ENCODE measurements at regions not wholly inside any gene's neighbourhood (a gene's known extent, or its start where the extent isn't known, plus 50 kb on each side); places are given as distances from the start of the nearest gene placed in this dataset.
"Not testable (repeated sequence)": the region's sequence is repeated elsewhere in the genome, so short reads cannot be mapped to it uniquely, and the experiment has no call there.

GRCh38 chr10:101280921-101281320, 51.7 kb upstream of the LBX1 start:
- TF ChIP-seq CTCF (optimal IDR thresholded peaks at IDR 0.05 in 1 of 3, IDR thresholded peaks at IDR 0.05 in 1 of 3, conservative IDR thresholded peaks at IDR 0.05 in 1 of 3; ENCODE audit: extremely low read depth in 1 of 3, insufficient read depth in 2 of 3, low read length in 3 of 3); EZH2 (IDR thresholded peaks at IDR 0.05; ENCODE audit: low read length): not testable (repeated sequence)
